ENCODE measurements at regions not wholly inside any gene's neighbourhood (a gene's known extent, or its start where the extent isn't known, plus 50 kb on each side); places are given as distances from the start of the nearest gene placed in this dataset.

- no peak overlapping the region for H3K9ac ChIP-seq (ENCODE audit: low read length in 3 of 3)
- FAIRE-seq, result no peak
- no peaks in the 10 kb centered on the region for H3K27me3 ChIP-seq (ENCODE audit: control insufficient read depth, insufficient read depth, low read length)
- no peak overlapping the region for H3K27ac ChIP-seq (ENCODE audit: low read depth in 2 of 2, low read length in 2 of 2)
- intact Hi-C loops (cut with DNase I), result no loop called here
- no peaks in the 10 kb centered on the region for H3K4me1 ChIP-seq (ENCODE audit: control insufficient read depth in 2 of 3, insufficient read depth in 2 of 3, low read depth in 1 of 3, low read length in 3 of 3)
- H3K4me3 ChIP-seq (ENCODE audit: low read length in 3 of 3), result no peak overlapping the region
- H3K36me3 ChIP-seq (ENCODE audit: control insufficient read depth in 2 of 3, insufficient read depth in 3 of 3, low read length in 3 of 3), result no peaks in the 10 kb centered on the region
- DNase-seq, result no peak
- H3K9me3 ChIP-seq (ENCODE audit: control insufficient read depth in 2 of 3, insufficient read depth in 1 of 3, low read length in 3 of 3), result peaks cover 0 to 3% (median 0%) of the 10 kb centered on the region in 3 donors
- TF ChIP-seq CTCF (IDR thresholded peaks at IDR 0.05; ENCODE audit: borderline replicate concordance, extremely low read depth, insufficient read depth), result no peak
Observed at GRCh38 chr4:10951306-10951705, 266.7 kb upstream of the CLNK start.

- no peak for DNase-seq
- Histone ChIP-seq H3K4me1 (ENCODE audit: control insufficient read depth in 2 of 3, insufficient read depth in 2 of 3, low read depth in 1 of 3, low read length in 3 of 3) (no peaks in the 10 kb centered on the region), H3K36me3 (ENCODE audit: control insufficient read depth in 2 of 3, insufficient read depth in 3 of 3, low read length in 3 of 3) (no peaks in the 10 kb centered on the region), H3K27ac (ENCODE audit: low read depth in 2 of 2, low read length in 2 of 2) (no peak overlapping the region), H3K9me3 (ENCODE audit: control insufficient read depth in 2 of 3, insufficient read depth in 1 of 3, low read length in 3 of 3) (peaks cover 0 to 4% (median 0%) of the 10 kb centered on the region in 3 donors), H3K4me3 (ENCODE audit: low read length in 3 of 3) (no peak overlapping the region), H3K9ac (ENCODE audit: low read length in 3 of 3) (no peak overlapping the region), H3K27me3 (ENCODE audit: control insufficient read depth, insufficient read depth, low read length) (no peaks in the 10 kb centered on the region)
- intact Hi-C loops (cut with DNase I), result no loop called here
- FAIRE-seq, result no peak
- TF ChIP-seq CTCF (IDR thresholded peaks at IDR 0.05; ENCODE audit: borderline replicate concordance, extremely low read depth, insufficient read depth), result no peak
Observed at GRCh38 chr4:10949039-10949733, 264.6 kb upstream of the CLNK start.

GRCh38 chr4:10947898-10948297 is 263.3 kb upstream of the CLNK start:
- no peak overlapping the region for H3K27ac ChIP-seq (ENCODE audit: low read depth in 2 of 2, low read length in 2 of 2)
- no peaks in the 10 kb centered on the region for H3K4me1 ChIP-seq (ENCODE audit: control insufficient read depth in 2 of 3, insufficient read depth in 2 of 3, low read depth in 1 of 3, low read length in 3 of 3)
- intact Hi-C loops (cut with DNase I), result no loop called here
- no peak overlapping the region for H3K9ac ChIP-seq (ENCODE audit: low read length in 3 of 3)
- FAIRE-seq, result no peak
- DNase-seq, result no peak
- no peak overlapping the region for H3K4me3 ChIP-seq (ENCODE audit: low read length in 3 of 3)
- no peaks in the 10 kb centered on the region for H3K27me3 ChIP-seq (ENCODE audit: control insufficient read depth, insufficient read depth, low read length)
- peaks cover 0 to 6% (median 0%) of the 10 kb centered on the region in 3 donors for H3K9me3 ChIP-seq (ENCODE audit: control insufficient read depth in 2 of 3, insufficient read depth in 1 of 3, low read length in 3 of 3)
- TF ChIP-seq CTCF (IDR thresholded peaks at IDR 0.05; ENCODE audit: borderline replicate concordance, extremely low read depth, insufficient read depth), result no peak
- H3K36me3 ChIP-seq (ENCODE audit: control insufficient read depth in 2 of 3, insufficient read depth in 3 of 3, low read length in 3 of 3), result no peaks in the 10 kb centered on the region

GRCh38 chr4:10944321-10944720 is 259.8 kb upstream of the CLNK start:
- no peak for FAIRE-seq

More at GRCh38 chr4:10944321-10944720, 259.8 kb upstream of the CLNK start:
- intact Hi-C loops (cut with DNase I), result no loop called here
- no peaks in the 10 kb centered on the region for H3K4me1 ChIP-seq (ENCODE audit: control insufficient read depth in 2 of 3, insufficient read depth in 2 of 3, low read depth in 1 of 3, low read length in 3 of 3)
- no peak overlapping the region for H3K9ac ChIP-seq (ENCODE audit: low read length in 3 of 3)
- H3K4me3 ChIP-seq (ENCODE audit: low read length in 3 of 3), result no peak overlapping the region
- H3K27ac ChIP-seq (ENCODE audit: low read depth in 2 of 2, low read length in 2 of 2), result no peak overlapping the region
- no peaks in the 10 kb centered on the region for H3K27me3 ChIP-seq (ENCODE audit: control insufficient read depth, insufficient read depth, low read length)
- TF ChIP-seq CTCF (IDR thresholded peaks at IDR 0.05; ENCODE audit: borderline replicate concordance, extremely low read depth, insufficient read depth), result no peak
- no peaks in the 10 kb centered on the region for H3K36me3 ChIP-seq (ENCODE audit: control insufficient read depth in 2 of 3, insufficient read depth in 3 of 3, low read length in 3 of 3)
- H3K9me3 ChIP-seq (ENCODE audit: control insufficient read depth in 2 of 3, insufficient read depth in 1 of 3, low read length in 3 of 3), result peaks cover 0 to 6% (median 0%) of the 10 kb centered on the region in 3 donors
- no peak for DNase-seq

All from kidney (tissue), 13 donors.